ENCODE measurements at regions not wholly inside any gene's neighbourhood (a gene's known extent, or its start where the extent isn't known, plus 50 kb on each side); places are given as distances from the start of the nearest gene placed in this dataset.

DNA sequence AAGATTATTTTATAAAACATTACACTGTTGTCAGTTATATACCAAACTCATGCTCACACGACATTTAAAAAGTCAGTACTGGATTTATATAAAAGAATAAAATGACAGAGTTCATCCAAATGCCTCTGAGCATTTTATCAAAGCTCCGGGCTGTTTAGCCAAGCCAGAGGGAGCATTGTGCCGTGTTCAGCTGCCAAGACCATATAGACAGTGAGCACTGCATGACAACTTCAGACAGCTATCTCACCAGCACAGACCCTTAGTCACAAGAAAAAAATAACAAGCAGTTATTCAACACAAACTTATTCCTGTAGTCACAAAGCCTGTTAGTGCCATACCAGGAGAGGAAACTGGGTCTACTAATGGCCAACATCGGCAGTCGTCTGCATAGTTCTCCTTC is 88.0 kb upstream of the PBX1 start:
- DNase-seq = no peak

GRCh38 chr1:164472841-164473240 is 86.1 kb upstream of the PBX1 start:
- DNase-seq = no peak

GRCh38 chr1:164473544-164473943 is 85.4 kb upstream of the PBX1 start:
- DNase-seq = no peak

DNA sequence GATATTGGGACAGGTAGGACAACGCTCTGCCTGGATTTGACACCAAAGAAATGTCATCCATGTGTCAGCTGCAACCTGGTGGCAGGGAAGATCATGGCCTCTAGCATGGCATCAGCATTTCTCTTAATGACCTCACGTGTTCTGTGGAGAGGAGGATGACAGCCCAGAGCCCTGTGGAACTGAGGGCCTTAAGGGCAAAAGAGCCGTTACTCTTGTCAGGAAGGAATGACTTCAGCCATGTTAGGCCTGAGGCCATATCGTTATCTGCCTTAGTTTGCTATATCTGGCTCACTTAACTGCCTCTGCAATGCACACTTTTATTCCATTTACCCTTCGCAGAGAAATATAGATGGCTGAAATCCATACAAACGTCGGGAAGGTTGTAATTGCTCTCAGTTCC is 83.2 kb upstream of the PBX1 start:
- no peak for DNase-seq

DNA sequence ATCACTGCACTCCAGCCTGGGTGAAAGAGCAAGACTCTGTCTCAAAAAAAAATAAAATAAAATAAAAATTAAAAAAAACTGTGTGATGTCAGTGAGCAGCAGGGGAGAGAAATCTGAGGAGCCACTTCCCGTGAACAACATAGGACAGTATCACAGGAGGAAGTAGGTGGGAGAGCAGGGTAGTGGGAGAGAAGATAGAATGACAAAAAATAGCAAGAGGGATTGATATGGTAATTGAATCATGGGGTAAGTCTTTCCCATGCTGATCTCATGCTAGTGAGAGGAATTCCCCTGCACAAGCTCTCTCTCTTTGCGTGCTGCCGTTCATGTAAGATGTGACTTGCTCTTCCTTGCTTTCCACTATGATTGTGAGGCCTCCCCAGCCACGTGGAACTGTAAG is 81.6 kb upstream of the PBX1 start:
- DNase-seq = no peak

- no peak for DNase-seq
These were observed 79.7 kb upstream of the PBX1 start for GRCh38 chr1:164479242-164479641.

DNA sequence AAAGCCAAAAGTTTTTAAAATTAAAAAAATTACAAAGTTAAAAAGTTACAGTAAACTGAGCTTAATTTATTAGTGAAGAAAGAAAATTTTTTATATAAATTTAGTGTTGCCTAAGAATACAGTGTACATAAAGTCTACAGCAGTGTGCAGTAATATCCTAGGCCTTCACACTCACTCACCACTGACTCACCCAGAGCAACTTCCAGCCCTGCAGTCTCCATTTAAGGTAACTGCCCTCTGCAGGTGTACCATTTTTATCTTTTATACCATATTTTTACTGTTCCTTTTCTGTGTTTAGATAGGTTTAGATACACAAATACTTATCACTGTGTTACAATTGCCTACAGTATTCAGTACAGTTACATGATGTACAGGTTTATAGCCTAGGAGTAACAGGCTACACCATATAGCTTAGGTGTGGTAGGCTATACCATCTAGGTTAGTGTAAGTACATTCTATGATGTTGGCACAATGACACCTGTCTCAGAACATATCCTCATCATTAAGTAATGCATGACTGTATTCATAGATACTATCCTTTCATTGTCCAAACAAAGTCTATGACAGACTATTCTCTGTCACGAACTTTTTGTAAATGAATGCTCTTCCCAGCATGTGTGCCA is 78.6 kb upstream of the PBX1 start:
- DNase-seq = no peak

DNA sequence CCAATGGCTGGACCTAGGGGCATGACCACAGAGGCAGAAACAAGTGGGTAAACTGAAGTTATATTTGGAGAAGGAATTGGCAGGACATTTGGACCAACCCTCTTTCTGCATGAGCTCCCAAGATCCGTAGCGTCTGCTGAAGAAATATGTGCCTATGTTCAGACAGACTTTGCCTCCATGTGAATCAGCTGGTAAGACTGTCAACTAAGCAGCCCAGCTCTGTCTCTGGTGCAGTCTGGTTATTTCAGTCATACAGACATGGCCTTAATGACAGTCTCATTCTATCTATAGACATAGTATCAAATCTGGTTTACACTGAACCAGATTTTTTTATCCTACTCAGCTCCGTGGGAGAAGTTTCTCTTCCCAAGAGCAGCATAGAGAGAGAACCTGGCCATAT is 63.1 kb upstream of the PBX1 start:
- DNase-seq = no peak

- DNase-seq = no peak
These were observed 60.2 kb upstream of the PBX1 start for GRCh38 chr1:164498792-164499191.

GRCh38 chr1:164504749-164505148 is 54.2 kb upstream of the PBX1 start:
- no peak for DNase-seq

All from NCI-H1105 treated with DMSO at 0.1 percent for 48 hours (cell line).